GM23338 (cell line): ENCODE measurements at regions not wholly inside any gene's neighbourhood (a gene's known extent, or its start where the extent isn't known, plus 50 kb on each side); places are given as distances from the start of the nearest gene placed in this dataset.

ENCODE experiments used
- ATAC-seq: fragments of 200-7000 bp; cut with Tn5 transposase; 3 replicates; pipeline ENCODE4 v1.9.1; 2020
- DNase-seq: peaks from one replicate; pipeline ENCODE4 v3.0.0-alpha.2; 2015; ENCODE audit warnings: low spot score
- H2AFZ ChIP-seq: fragments of 200-600 bp; sonication (generic); 2 replicates; pipeline ENCODE4 v1.8.0; 2016; ENCODE audit warnings: antibody characterized with exemption, mild to moderate bottlenecking, moderate library complexity
- H3F3A ChIP-seq: fragments of 200-600 bp; sonication (generic); replicated peaks from 2 replicates; pipeline ENCODE4 v1.8.0; 2017; ENCODE audit warnings: antibody characterized with exemption, mixed run types, low read depth
- H3K27ac ChIP-seq: fragments of 200-600 bp; sonication (generic); 2 replicates; pipeline ENCODE4 v1.6.1; 2016; ENCODE audit warnings: low read depth
- H3K27me3 ChIP-seq: fragments of 200-600 bp; sonication (generic); 2 replicates; pipeline ENCODE4 v1.8.0; 2016; ENCODE audit warnings: mild to moderate bottlenecking, mixed run types, moderate library complexity; ENCODE audit not compliant: insufficient read depth
- H3K36me3 ChIP-seq: fragments of 200-600 bp; sonication (generic); 2 replicates; pipeline ENCODE4 v1.8.0; 2016; ENCODE audit warnings: mild to moderate bottlenecking; ENCODE audit not compliant: insufficient read depth
- H3K4me1 ChIP-seq: fragments of 200-600 bp; sonication (generic); 2 replicates; pipeline ENCODE4 v1.8.0; 2016; ENCODE audit warnings: mild to moderate bottlenecking, moderate library complexity; ENCODE audit not compliant: insufficient read depth
- H3K4me2 ChIP-seq: fragments of 200-600 bp; sonication (generic); 2 replicates; pipeline ENCODE4 v1.7.1; 2017; ENCODE audit warnings: mixed run types
- H3K4me3 ChIP-seq: fragments of 200-600 bp; sonication (generic); 2 replicates; pipeline ENCODE4 v1.6.1; 2016; ENCODE audit warnings: mixed run types
- H3K79me2 ChIP-seq: fragments of 200-600 bp; sonication (generic); replicated peaks from 2 replicates; pipeline ENCODE4 v1.8.0; 2017; ENCODE audit warnings: mild to moderate bottlenecking; ENCODE audit not compliant: insufficient read depth
- H3K9me2 ChIP-seq: fragments of 200-600 bp; sonication (generic); 2 replicates; pipeline ENCODE4 v1.8.0; 2017; ENCODE audit not compliant: insufficient read depth
- H4K20me1 ChIP-seq: fragments of 200-600 bp; sonication (generic); replicated peaks from 2 replicates; pipeline ENCODE4 v1.8.0; 2017; ENCODE audit warnings: mild to moderate bottlenecking; ENCODE audit not compliant: insufficient read depth
- H3K27ac Mint-ChIP-seq: 2 replicates; pipeline ENCODE4 v1.8.0; 2020; ENCODE audit warnings: inconsistent platforms, mild to moderate bottlenecking, moderate library complexity, mixed read lengths
- H3K27me3 Mint-ChIP-seq: 3 replicates; pipeline ENCODE4 v1.8.0; 2022; ENCODE audit warnings: low read depth, mild to moderate bottlenecking, moderate library complexity, mixed read lengths, inconsistent platforms; ENCODE audit not compliant: insufficient read depth, poor library complexity
- H3K36me3 Mint-ChIP-seq: 3 replicates; pipeline ENCODE4 v1.8.0; 2021; ENCODE audit warnings: low read depth, mild to moderate bottlenecking, inconsistent platforms, moderate library complexity, mixed read lengths
- H3K4me1 Mint-ChIP-seq: 3 replicates; pipeline ENCODE4 v1.8.0; 2020; ENCODE audit warnings: mild to moderate bottlenecking, inconsistent platforms, mixed read lengths
- H3K4me3 Mint-ChIP-seq: 3 replicates; pipeline ENCODE4 v1.8.0; 2021; ENCODE audit warnings: moderate library complexity, mild to moderate bottlenecking, inconsistent platforms, mixed read lengths
- H3K9me3 Mint-ChIP-seq: 3 replicates; pipeline ENCODE4 v1.8.0; 2020; ENCODE audit warnings: moderate library complexity, mild to moderate bottlenecking, inconsistent platforms, mixed read lengths
- CREB1 ChIP-seq: fragments of 250-450 bp; sonication (Bioruptor Pico); IDR thresholded peaks from 2 replicates; pipeline ENCODE4 v1.5.0; 2020; ENCODE audit warnings: low read depth, mild to moderate bottlenecking, moderate library complexity
- CTCF ChIP-seq, 2 experiments: fragments of 200-600 bp in 1 of 2; sonication (generic) in 1 of 2; conservative IDR thresholded peaks; 2 replicates each; pipeline versions ENCODE4 v1.5.1 to v1.6.1; 2016 to 2017; ENCODE audit warnings: antibody characterized with exemption in 2 of 2, low read depth in 2 of 2, mild to moderate bottlenecking in 2 of 2, moderate library complexity in 1 of 2
- EZH2phosphoT487 ChIP-seq: fragments of 200-600 bp; sonication (generic); IDR thresholded peaks from one replicate; pipeline ENCODE4 v1.8.1; 2018; ENCODE audit warnings: antibody characterized with exemption; ENCODE audit not compliant: unreplicated experiment
- JUNB ChIP-seq: IDR thresholded peaks from one replicate; pipeline ENCODE4 v1.6.1; 2016; ENCODE audit warnings: antibody characterized with exemption; ENCODE audit not compliant: unreplicated experiment
- POLR2AphosphoS5 ChIP-seq: IDR thresholded peaks from 2 replicates; pipeline ENCODE4 v1.6.1; 2016; ENCODE audit warnings: antibody characterized with exemption, low read depth
- STAT1 ChIP-seq: IDR thresholded peaks from one replicate; pipeline ENCODE4 v1.6.1; 2016; ENCODE audit warnings: antibody characterized with exemption; ENCODE audit not compliant: unreplicated experiment
- ZNF114 ChIP-seq: fragments of 250-450 bp; sonication (Bioruptor Pico); IDR thresholded peaks from 2 replicates; pipeline ENCODE4 v1.5.0; 2020; ENCODE audit warnings: mild to moderate bottlenecking, moderate library complexity
- ZNF331 ChIP-seq: fragments of 250-450 bp; sonication (Bioruptor Pico); IDR thresholded peaks from 2 replicates; pipeline ENCODE4 v1.5.0; 2020; ENCODE audit warnings: low read depth, mild to moderate bottlenecking, moderate library complexity
- ZNF462 ChIP-seq: fragments of 250-450 bp; sonication (Bioruptor Pico); IDR thresholded peaks from 2 replicates; pipeline ENCODE4 v1.5.0; 2020; ENCODE audit warnings: mild to moderate bottlenecking, moderate library complexity
- TF ChIP-seq, protein P1 (sequence below): IDR thresholded peaks from 2 replicates; pipeline ENCODE4 v1.6.1; 2016; ENCODE audit warnings: antibody characterized with exemption
- TF ChIP-seq, protein P2 (sequence below): IDR thresholded peaks from one replicate; pipeline ENCODE4 v1.6.1; 2018; ENCODE audit warnings: antibody characterized with exemption; ENCODE audit not compliant: unreplicated experiment

DNA sequence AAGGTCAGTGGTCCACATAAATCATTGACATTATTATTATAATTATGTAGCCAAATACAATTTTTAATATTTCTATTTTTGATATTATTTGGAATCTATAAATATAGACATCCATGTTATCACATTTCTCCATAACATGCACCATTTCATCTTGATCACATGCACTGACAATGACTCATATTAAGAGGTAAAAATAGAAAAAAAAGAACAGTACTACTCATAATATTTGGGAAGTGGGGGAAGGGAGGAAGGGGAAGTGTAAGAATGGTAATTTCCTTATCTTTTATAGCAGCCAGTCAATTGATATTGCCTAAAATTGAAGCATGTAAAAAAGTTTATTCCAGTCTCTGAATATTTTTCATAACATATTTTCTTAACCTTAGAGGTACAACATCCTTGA, 72.3 kb downstream of the ADM start (continued):
- TF ChIP-seq ZNF462 (CRISPR knock-in tag) (no peak), CREB1 (no peak), JUNB (no peak), CTCF (conservative IDR thresholded peaks at IDR 0.05; ENCODE audit: low read depth in 2 of 2) (no peak), STAT1 (no peak), EZH2phosphoT487 (no peak), ZNF331 (no peak), POLR2AphosphoS5 (no peak)

- Histone ChIP-seq H3K4me2 (no peak overlapping the region), H2AFZ (no peak overlapping the region), H4K20me1 (no peaks in the 10 kb centered on the region), H3K4me3 (no peak overlapping the region), H3K36me3 (no peaks in the 10 kb centered on the region), H3K27ac (no peak overlapping the region), H3K9me2 (no peaks in the 10 kb centered on the region), H3K4me1 (no peaks in the 10 kb centered on the region), H3K79me2 (no peaks in the 10 kb centered on the region), H3F3A (no peaks in the 10 kb centered on the region), H3K27me3 (no peaks in the 10 kb centered on the region)
- no peaks in the 10 kb centered on the region; the same call in 2 of the 3 replicates for H3K9me3 Mint-ChIP-seq
- no peak overlapping the region for H3K4me3 Mint-ChIP-seq
- DNase-seq, result no peak
- H3K27me3 Mint-ChIP-seq, result peaks cover 2% of the 10 kb centered on the region
- no peaks in the 10 kb centered on the region; the same call in 2 of the 3 replicates for H3K4me1 Mint-ChIP-seq
- H3K36me3 Mint-ChIP-seq, result no peaks in the 10 kb centered on the region; the same call in 2 of the 3 replicates
- no peak for TF ChIP-seq CREB1
- no peak for TF ChIP-seq ZNF331
- TF ChIP-seq CTCF (conservative IDR thresholded peaks at IDR 0.05; ENCODE audit: low read depth in 2 of 2), result no peak
- TF ChIP-seq, protein P1, sequence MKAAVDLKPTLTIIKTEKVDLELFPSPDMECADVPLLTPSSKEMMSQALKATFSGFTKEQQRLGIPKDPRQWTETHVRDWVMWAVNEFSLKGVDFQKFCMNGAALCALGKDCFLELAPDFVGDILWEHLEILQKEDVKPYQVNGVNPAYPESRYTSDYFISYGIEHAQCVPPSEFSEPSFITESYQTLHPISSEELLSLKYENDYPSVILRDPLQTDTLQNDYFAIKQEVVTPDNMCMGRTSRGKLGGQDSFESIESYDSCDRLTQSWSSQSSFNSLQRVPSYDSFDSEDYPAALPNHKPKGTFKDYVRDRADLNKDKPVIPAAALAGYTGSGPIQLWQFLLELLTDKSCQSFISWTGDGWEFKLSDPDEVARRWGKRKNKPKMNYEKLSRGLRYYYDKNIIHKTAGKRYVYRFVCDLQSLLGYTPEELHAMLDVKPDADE, result no peak
- TF ChIP-seq ZNF114 (CRISPR knock-in tag), result no peak
- TF ChIP-seq, protein P2, sequence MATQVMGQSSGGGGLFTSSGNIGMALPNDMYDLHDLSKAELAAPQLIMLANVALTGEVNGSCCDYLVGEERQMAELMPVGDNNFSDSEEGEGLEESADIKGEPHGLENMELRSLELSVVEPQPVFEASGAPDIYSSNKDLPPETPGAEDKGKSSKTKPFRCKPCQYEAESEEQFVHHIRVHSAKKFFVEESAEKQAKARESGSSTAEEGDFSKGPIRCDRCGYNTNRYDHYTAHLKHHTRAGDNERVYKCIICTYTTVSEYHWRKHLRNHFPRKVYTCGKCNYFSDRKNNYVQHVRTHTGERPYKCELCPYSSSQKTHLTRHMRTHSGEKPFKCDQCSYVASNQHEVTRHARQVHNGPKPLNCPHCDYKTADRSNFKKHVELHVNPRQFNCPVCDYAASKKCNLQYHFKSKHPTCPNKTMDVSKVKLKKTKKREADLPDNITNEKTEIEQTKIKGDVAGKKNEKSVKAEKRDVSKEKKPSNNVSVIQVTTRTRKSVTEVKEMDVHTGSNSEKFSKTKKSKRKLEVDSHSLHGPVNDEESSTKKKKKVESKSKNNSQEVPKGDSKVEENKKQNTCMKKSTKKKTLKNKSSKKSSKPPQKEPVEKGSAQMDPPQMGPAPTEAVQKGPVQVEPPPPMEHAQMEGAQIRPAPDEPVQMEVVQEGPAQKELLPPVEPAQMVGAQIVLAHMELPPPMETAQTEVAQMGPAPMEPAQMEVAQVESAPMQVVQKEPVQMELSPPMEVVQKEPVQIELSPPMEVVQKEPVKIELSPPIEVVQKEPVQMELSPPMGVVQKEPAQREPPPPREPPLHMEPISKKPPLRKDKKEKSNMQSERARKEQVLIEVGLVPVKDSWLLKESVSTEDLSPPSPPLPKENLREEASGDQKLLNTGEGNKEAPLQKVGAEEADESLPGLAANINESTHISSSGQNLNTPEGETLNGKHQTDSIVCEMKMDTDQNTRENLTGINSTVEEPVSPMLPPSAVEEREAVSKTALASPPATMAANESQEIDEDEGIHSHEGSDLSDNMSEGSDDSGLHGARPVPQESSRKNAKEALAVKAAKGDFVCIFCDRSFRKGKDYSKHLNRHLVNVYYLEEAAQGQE, result no peak
- no peak for TF ChIP-seq EZH2phosphoT487
- no peak overlapping the region for H3K27ac Mint-ChIP-seq
- ATAC-seq, result no peak
Observed at GRCh38 chr11:10378362-10378761, 73.5 kb downstream of the ADM start.
